ENCODE measurements at regions not wholly inside any gene's neighbourhood (a gene's known extent, or its start where the extent isn't known, plus 50 kb on each side); places are given as distances from the start of the nearest gene placed in this dataset.

DNA sequence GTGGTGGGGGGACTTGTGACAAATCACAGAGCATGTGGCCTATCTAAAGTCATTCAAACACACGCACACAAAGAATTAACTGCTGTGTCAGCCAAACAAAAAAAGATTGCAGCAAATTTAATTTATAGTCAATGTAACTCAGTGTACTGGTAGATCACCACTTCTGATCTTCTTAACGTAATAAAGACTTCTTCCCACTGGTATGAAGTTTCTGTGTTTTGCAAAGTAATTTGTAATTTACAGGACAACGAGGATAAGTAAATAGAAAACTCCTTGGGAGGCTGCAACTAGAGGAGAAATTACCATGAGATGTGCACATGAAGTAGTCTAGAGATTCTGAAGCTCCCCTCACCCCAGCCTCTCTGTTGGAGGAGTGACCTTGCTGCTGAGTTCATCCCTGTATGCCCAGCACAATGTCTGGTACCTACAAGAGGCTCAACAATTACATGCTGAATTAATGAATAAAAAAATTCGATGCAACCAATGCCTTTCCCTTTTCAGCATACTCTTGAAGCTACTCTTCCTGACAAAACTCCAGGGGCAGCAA lies 207.3 kb downstream of the ARRDC4 start:
- intact Hi-C loops (cut with DNase I, micrococcal nuclease): no loop called here
- ATAC-seq (no peak), DNase-seq (no peak)

DNA sequence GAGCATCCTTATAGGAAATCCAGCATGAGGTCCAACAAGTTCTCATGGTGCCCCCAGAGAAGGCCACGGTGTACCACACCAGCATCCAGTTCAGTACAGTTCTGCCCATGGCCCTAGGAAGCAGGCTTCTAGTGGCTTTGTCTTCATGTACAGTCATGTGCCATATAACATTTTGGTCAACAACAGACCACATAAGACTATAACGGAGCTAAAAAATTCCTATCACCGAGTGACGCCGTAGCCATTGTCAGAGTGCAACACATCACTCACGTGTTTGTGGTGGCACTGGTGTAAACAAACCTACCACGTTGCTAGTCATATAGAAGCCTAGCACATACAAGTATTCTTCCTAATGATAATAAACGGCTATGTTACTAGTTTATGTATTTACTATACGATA lies 209.0 kb downstream of the ARRDC4 start:
- no peak for DNase-seq
- intact Hi-C loops (cut with DNase I, micrococcal nuclease): no loop called here
- no peak for ATAC-seq

DNA sequence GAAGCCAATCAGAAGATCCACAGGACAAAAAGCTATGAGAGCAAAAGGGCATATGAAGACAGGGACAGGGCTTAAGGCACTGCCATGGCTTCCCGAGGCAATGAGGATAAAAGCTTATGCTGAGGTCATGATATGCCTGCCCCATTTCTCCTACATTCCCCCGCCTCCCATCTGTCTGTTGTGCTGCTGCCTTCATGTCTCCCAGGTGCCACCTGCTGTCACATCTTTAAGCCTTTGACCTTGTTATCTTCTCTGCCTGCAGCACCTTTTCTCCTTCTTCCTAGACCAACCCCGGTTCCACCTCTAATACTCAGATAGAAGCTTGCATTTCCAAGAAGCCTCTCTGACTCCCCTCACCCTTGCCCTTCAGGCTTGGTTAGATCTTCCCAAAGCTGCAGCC lies 213.8 kb downstream of the ARRDC4 start:
- ATAC-seq (peak; percentile 88), DNase-seq (peak in 1 of 2 donors; percentile 31)
- intact Hi-C loops (cut with DNase I, micrococcal nuclease): no loop called here

DNA sequence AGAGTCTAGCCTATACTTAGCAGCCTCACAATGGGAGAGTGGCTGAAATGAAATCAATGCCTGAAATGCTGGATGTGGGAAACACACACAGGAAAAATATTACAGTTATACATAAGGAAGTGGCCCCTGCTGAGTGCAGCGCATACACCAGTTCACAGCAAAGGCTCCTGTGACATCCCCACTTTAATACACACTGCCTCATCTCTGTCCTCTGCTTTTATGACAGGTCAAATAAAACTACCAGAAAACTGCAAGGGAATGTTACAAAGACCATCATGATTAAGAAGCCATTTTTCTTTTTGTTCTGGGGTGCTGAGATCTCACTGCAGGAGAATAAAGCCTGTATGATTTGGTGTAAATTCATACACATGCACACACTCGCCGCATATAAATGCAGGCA lies 214.3 kb downstream of the ARRDC4 start:
- intact Hi-C loops (cut with DNase I, micrococcal nuclease): loop anchor here in 1 of 2 donors (5.0 kb wide), 1 partner anchor 268 kb away; no protein-coding TSS in a partner anchor
- ATAC-seq: no peak
- no peak for DNase-seq

DNA sequence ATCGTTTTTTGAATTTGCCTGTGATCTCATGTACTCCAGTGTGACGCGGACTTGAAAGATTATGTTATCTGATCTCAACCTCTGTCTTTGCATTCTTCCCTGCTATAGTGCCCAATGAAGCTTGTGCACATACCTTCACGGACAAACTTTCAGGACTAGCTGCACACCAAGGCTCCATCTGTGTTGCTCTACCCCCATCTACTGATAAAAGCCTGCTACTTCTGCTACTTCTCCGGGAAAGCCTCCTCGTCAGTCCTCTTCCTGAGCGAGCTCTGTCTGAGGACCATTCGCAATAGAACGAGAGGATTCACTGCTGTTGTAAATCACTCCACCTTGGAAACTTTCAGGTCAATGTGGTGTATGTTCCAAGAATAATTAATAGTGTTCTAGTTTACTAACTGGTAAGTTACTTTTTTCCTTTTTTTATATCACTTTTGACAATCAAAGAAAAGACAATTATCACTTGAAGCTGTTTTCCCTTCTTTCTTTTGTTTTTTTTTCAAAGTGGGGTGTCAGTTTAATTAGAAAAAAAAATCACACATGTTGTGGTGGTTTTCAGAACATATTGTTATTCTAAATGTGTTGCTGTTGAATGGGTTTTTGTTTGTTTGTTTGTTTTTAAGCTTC lies 217.6 kb downstream of the ARRDC4 start:
- peak; percentile 18 to 25 for DNase-seq
- peak; percentile 96 for ATAC-seq
- intact Hi-C loops (cut with DNase I, micrococcal nuclease): loop anchor here in 1 of 2 donors (5.0 kb wide), 1 partner anchor 271 kb away; no protein-coding TSS in a partner anchor

DNA sequence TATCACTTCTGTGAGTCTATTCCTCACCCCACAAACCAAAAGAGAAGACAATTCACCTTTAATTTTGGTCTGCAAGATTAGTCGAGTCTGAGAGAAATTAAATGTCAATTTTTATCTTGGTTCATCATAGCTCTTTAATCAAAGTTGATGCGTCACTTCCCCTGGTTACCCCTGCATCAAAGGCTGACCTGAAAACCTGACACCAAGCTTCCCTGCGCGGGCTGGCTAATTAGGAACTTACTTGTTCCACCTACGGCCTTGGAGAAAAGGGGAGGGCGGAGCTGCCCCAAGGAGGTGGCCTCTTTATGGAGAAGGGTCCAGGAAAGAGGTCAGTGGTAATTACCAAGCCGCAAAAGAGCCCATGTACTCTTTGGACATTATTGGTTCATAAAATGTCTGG lies 218.4 kb downstream of the ARRDC4 start:
- no peak for ATAC-seq
- DNase-seq: no peak
- intact Hi-C loops (cut with DNase I, micrococcal nuclease): loop anchor here in 1 of 2 donors (5.0 kb wide), 1 partner anchor 272 kb away; no protein-coding TSS in a partner anchor

DNA sequence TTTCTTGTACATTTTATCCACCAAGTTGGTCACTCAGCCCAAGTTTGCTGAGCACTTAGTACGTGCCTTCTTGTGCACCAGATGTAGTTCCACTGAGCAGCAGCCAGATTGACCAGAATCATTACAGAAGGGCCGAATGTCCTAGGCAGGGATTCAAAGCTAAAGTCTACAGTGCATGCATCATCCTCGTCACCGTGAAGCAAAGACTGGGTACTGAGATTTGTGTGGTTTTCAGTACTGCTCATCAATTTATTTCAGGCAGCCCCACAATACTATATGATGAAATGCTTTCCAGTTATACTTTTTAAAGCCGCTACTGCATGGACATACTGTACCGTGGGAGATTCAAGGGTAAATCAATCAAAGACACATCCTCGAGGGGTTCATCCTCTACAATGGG lies 227.0 kb downstream of the ARRDC4 start:
- no peak for ATAC-seq
- no peak for DNase-seq
- intact Hi-C loops (cut with DNase I, micrococcal nuclease): no loop called here

DNA sequence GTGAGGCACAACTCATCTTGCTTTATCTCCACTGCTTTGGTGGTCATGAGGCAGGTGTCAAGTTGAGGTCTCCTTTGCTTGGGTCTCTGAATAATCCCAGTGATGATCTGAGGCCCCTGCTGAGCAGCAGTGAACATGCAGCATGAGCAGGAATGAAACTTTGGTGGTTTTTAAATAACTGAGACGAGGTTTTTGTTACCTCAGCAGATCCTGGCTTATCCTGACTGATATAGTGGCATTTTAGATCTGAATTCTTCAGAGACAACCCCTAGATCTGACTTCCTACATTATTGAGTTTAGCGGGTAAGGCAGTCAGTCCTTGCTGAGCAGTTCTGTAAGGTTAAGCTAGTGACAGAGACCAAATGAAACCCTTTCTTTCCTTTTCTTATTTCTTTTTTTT lies 230.4 kb downstream of the ARRDC4 start:
- no peak for DNase-seq
- ATAC-seq: no peak
- intact Hi-C loops (cut with DNase I, micrococcal nuclease): no loop called here

DNA sequence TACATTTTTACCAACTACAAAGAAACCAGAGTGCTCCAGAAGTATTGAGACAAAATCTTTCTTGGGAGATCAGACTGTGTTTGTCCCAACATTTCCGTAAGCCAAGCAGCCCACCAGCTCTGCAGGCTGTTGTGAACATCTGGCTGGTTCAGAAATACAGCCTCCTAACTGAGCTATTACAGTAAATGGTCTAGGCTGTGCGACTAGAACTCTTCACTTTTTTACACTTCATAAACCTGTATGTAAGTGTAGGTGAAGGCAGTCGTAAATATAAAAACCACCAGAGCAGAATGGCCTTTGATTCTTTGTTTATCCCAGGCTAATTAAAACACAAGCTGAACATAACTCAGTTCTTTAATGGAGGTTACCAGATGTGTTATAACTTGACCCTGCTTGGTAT lies 235.3 kb downstream of the ARRDC4 start:
- intact Hi-C loops (cut with DNase I, micrococcal nuclease): no loop called here
- DNase-seq: no peak
- no peak for ATAC-seq

DNA sequence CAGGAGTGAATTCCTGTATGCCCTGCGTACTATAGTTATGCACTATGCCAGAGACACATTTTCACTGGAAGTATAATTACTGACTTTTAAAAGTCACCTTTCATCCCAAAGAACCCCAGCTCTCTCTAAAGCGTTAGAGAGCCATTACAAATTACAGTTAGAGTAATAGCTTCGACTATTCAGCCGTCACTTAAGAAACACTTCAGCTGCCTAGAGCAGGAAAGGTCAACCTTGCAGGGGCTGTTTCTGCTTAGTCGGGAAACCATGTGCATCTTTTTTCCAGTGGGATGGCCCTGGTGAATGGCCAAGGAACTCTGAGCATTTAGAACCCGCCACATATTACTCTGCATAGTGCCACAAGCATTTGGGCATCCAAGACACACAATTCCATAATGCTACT lies 235.9 kb downstream of the ARRDC4 start:
- ATAC-seq (no peak), DNase-seq (no peak)
- intact Hi-C loops (cut with DNase I, micrococcal nuclease): no loop called here

DNA sequence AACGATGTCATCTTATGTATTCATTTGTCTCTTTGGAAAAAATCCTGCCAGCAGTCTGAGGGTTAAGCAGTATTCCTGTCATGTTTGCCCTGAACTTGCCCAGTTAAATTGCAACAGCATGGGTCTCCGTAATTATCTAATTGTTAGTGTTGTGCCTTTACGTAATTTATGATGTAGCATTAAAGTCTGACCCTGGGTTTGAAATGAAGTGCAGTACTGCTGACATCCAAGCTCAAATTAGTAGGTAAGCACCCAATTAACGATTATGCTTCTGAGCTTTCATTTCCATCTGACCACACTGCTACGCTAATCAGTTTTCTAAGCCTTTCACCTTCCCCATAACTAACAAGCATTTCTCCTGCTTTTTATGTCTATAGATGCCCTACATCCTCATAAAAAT lies 241.8 kb downstream of the ARRDC4 start:
- DNase-seq: no peak
- no peak for ATAC-seq
- intact Hi-C loops (cut with DNase I, micrococcal nuclease): no loop called here

DNA sequence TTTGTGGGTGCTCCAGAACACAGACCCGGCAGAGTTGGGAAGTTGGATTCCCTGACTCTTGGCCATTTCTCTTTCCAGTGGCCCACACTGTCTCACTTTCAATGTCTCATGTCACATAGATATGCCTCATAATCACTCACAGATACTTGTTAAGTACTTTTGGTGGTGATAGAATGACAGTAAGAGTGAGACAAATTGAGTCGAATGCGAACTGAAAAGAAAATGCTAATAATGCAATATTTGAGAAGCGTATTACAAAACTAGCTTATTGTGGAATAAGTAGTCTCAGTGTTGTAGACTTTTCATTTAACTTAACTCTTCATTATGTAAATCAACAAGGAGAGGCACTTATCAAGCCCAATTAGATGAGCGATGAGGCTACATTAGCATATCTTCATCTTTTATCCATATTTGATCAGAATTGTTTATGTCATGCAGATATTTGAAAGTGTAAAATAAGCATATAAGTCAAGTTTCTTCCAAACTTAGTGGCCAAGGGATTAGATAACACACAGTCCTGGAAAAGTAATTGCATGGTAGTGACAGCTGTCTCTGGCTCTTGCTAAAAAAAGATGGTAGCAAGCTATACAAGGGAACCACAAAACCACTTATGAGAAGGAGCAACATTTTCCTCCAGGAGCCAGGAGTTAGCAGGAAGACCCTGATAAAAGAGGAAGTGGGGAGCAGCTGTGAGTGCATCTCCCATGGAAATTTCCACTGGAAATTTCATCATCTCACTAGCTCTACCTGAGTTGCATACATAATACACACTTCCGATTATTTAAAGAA lies 243.6 kb downstream of the ARRDC4 start:
- intact Hi-C loops (cut with DNase I, micrococcal nuclease): no loop called here
- DNase-seq (no peak), ATAC-seq (no peak)

DNA sequence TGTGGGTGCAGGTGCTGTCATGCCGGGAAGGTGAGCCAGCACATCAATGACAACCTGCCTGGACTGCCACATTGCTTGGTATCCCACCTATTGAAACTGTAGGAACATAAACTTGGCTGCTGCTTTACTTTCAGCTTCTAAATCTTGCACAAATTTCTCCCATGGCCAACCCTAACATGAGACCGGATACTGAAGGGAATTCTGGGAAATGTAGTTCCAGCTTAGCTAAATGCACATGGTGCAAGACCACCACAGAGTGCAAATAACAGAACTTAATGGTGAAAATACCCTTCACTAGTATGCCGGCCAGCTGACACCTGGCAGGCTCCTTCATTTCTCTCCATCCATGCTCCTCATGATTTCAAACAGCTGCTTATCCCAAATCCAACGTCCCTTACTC lies 247.4 kb downstream of the ARRDC4 start:
- no peak for ATAC-seq
- intact Hi-C loops (cut with DNase I, micrococcal nuclease): no loop called here

DNA sequence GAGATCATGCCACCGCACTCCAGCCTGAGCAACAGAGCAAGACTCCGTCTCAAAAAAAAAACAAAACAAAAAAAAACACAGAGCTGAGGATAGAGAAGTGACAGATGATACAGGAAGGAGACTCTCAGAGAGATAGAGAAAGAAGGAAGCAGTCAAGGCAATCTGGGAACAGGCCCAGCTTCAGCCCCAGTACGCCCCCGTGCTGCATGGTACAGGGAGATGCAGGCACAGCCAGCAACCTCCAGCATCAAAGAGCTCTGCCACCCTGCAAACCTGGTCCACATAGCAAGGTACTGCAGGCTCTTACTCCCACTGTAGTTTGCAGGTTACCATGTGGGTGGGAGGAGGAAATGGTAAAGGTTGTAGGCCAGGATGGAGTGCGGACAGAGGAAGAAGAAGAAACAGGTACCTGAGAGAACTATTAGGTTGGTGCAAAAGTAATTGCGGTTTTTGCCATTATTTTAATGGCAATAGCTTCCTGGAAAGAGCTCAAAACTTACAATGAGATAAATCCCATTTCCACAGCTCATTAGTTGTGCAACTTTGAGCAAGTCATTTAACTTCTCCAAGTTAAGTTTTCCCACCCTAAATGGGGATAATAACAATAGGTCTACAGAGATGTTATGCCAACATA lies 253.0 kb downstream of the ARRDC4 start:
- DNase-seq (no peak), ATAC-seq (no peak)
- intact Hi-C loops (cut with DNase I, micrococcal nuclease): no loop called here

More for the DNA sequence above, 247.4 kb downstream of the ARRDC4 start:
- no peak for DNase-seq

DNA sequence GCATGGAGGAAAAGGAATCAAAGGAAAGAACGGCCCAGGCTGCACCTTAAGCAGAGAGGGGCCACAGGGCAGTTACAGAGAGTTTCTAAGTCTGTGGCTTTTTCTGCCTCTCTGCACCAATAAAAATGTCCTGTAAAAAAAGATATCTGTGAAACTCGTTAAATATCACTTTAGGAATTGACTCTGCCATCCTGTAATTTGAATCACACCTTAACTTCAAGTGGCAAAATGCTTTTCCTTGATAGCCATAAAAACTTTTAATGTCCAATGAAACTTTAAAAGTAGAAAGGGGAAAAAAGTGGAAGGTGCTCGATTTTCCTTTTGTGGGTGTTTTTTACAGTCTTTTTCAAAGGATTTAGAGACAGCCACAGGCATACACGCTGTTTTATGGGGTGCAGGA lies 255.7 kb downstream of the ARRDC4 start:
- ATAC-seq: no peak
- intact Hi-C loops (cut with DNase I, micrococcal nuclease): no loop called here
- DNase-seq: no peak

DNA sequence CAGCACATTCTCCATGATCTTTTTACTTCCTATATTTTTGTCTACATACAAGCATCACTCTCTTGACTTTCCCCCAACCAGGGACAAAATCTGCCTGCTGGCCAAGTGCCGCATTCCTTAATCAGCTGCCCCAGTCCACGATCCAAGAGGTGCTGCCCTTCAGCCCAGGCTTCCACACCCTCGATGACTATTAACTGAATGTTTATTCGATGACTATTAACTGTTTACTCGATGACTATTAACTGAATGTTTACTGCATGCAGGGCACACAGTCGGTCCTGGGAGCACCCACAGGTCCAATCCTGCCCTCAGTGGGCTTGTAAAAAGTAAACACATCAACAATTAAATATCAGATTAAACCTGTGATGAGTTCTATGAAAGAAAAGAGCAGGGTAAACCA lies 256.9 kb downstream of the ARRDC4 start:
- no peak for ATAC-seq
- no peak for DNase-seq
- intact Hi-C loops (cut with DNase I, micrococcal nuclease): no loop called here

DNA sequence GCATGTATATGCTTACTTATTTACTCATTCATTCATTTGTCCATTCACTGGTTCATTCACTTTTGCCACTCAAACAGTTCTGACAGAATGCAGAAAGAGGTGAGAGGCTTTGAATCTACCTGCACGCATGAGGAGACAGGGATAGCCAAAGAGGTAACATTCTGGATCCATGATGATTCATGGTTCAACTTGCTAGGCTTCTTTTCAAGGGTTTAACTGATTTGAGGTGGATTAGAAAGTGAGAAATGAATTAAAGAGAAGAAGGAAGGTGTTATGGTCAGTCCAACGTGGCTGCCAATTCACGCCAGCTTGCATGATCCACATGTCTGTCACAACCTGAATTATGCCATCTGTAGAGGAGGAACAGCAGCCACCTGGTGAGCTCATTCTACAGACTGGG lies 260.6 kb downstream of the ARRDC4 start:
- no peak for DNase-seq
- ATAC-seq: no peak
- intact Hi-C loops (cut with DNase I, micrococcal nuclease): no loop called here

DNA sequence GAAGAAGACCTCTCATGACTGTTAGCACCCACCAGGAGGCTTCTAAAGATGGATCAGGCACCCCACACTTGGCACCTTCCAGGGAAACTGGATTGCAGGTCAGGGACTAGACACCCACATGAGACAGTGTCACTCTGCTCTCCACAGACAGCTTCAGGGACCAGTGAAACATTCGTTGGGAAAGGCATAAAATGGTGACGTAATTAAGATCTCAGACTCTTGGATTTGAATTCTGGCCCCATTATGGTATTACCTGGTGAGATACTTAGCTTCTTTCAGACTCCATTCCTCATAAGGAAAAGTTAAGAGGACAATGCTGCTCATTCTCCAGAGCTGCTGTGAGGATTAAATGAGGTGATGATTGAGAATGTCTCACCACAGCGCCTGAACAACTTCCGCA lies 261.1 kb downstream of the ARRDC4 start:
- DNase-seq: no peak
- intact Hi-C loops (cut with DNase I, micrococcal nuclease): no loop called here
- ATAC-seq: no peak

DNA sequence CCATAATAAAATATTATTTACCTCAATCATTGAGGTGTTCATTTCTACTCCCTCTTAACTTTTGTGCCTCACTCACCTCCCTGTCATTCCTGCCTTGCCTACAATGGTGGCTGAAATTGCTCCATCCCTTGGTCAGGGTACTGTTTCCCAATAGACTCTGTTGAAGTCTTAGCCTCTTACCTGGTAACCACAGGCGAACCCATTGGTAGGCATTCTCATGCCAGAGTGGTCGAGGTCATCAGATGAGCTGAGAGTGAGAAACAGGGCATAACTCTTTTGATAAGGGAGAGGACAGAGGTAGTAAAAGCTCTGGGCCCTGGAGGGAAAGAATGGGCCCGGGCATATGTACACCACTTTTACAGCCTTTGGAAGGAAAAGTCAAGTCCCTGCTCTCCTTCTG lies 265.6 kb downstream of the ARRDC4 start:
- ATAC-seq (no peak), DNase-seq (no peak)
- intact Hi-C loops (cut with DNase I, micrococcal nuclease): no loop called here

DNA sequence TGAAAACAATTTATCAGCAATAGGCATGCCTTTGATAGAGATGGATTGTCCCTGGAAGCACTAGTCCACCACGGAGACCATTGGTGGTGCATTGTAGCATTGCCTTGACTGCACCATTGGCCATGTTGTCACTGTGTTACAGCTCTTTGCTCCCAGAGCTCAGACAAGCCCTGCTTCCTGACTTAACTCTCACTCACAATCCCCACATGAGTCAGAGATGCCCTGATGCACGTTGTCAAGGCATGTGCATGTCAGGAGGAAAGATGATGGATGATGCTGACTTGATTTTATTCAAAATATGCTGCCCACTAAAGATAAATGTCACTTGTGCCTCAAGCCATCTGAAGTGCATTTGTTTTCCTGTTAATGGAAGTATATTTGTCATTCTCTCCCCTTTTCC lies 266.1 kb downstream of the ARRDC4 start:
- intact Hi-C loops (cut with DNase I, micrococcal nuclease): no loop called here
- DNase-seq (no peak), ATAC-seq (no peak)

All from left colon (tissue), 2 donors.